Stimulated activated CD4-positive, alpha-beta T cell treated with anti-CD3 and anti-CD28 coated beads, Interleukin-1b, Interleukin-23, amount 100 ng/mL, for 24 hours (primary cell): ENCODE measurements at regions not wholly inside any gene's neighbourhood (a gene's known extent, or its start where the extent isn't known, plus 50 kb on each side); places are given as distances from the start of the nearest gene placed in this dataset.

Experiments used
- DNase-seq, 4 experiments: peaks; one replicate each; pipeline ENCODE4 v3.0.0-alpha.2; 2020; ENCODE audit warnings: low read depth in 4 of 4, low spot score in 1 of 4

GRCh38 chr12:123042833-123043232 lies 62.4 kb downstream of the ARL6IP4 start:
- no peak for DNase-seq

- no peak for DNase-seq
Observed at GRCh38 chr12:123041811-123042655, 61.6 kb downstream of the ARL6IP4 start.

- DNase-seq = no peak
Observed at GRCh38 chr12:123041042-123041531, 60.6 kb downstream of the ARL6IP4 start.

- no peak for DNase-seq
Observed at GRCh38 chr12:123040106-123040505, 59.6 kb downstream of the ARL6IP4 start.

- no peak for DNase-seq
Observed at GRCh38 chr12:123038966-123039365, 58.5 kb downstream of the ARL6IP4 start.

GRCh38 chr12:123038486-123038885 lies 58.0 kb downstream of the ARL6IP4 start:
- DNase-seq = no peak

- DNase-seq = no peak
Observed at GRCh38 chr12:123037791-123038190, 57.3 kb downstream of the ARL6IP4 start.

- DNase-seq = no peak
Observed at GRCh38 chr12:123036466-123037285, 56.2 kb downstream of the ARL6IP4 start.

GRCh38 chr12:123035841-123036240 lies 55.4 kb downstream of the ARL6IP4 start:
- no peak for DNase-seq

GRCh38 chr12:123034865-123035264 lies 54.4 kb downstream of the ARL6IP4 start:
- no peak for DNase-seq

GRCh38 chr12:123034022-123034541 lies 53.6 kb downstream of the ARL6IP4 start:
- DNase-seq = no peak

- no peak for DNase-seq
Observed at GRCh38 chr12:123033392-123034021, 53.0 kb downstream of the ARL6IP4 start.

GRCh38 chr12:123032736-123033391 lies 52.4 kb downstream of the ARL6IP4 start:
- DNase-seq = no peak
